Stimulated activated CD8-positive, alpha-beta memory T cell treated with anti-CD3 and anti-CD28 coated beads, Interleukin-7, amount 100 ng/mL, for 4 hours (primary cell): ENCODE measurements at regions not wholly inside any gene's neighbourhood (a gene's known extent, or its start where the extent isn't known, plus 50 kb on each side); places are given as distances from the start of the nearest gene placed in this dataset.
"Not testable (repeated sequence)": the region's sequence is repeated elsewhere in the genome, so short reads cannot be mapped to it uniquely, and the experiment has no call there.

Source experiments
- DNase-seq, 2 donors: peaks; one replicate each; pipeline ENCODE4 v3.0.0-alpha.2; 2020; ENCODE audit warnings: low read depth in 2 of 2

GRCh38 chr6:133789449-133789848 lies 99.5 kb upstream of the TCF21 start:
- DNase-seq = not testable (repeated sequence)

GRCh38 chr6:133790756-133791155 lies 98.2 kb upstream of the TCF21 start:
- not testable (repeated sequence) for DNase-seq

GRCh38 chr6:133795051-133795450 lies 93.9 kb upstream of the TCF21 start:
- not testable (repeated sequence) for DNase-seq

GRCh38 chr6:133796235-133796634 lies 92.7 kb upstream of the TCF21 start:
- DNase-seq = no peak

GRCh38 chr6:133799043-133799442 lies 89.9 kb upstream of the TCF21 start:
- no peak for DNase-seq

GRCh38 chr6:133802861-133803260 lies 86.1 kb upstream of the TCF21 start:
- DNase-seq = no peak

GRCh38 chr6:133804265-133804664 lies 84.6 kb upstream of the TCF21 start:
- no peak for DNase-seq

GRCh38 chr6:133805876-133806275 lies 83.0 kb upstream of the TCF21 start:
- DNase-seq = no peak

GRCh38 chr6:133806382-133807140 lies 82.4 kb upstream of the TCF21 start:
- no peak for DNase-seq

GRCh38 chr6:133807501-133807900 lies 81.4 kb upstream of the TCF21 start:
- no peak for DNase-seq

- DNase-seq = no peak
Observed at GRCh38 chr6:133809406-133809805, 79.5 kb upstream of the TCF21 start.

- no peak for DNase-seq
Observed at GRCh38 chr6:133811557-133811956, 77.4 kb upstream of the TCF21 start.

GRCh38 chr6:133812446-133812845 lies 76.5 kb upstream of the TCF21 start:
- not testable (repeated sequence) for DNase-seq

GRCh38 chr6:133814238-133814637 lies 74.7 kb upstream of the TCF21 start:
- DNase-seq = no peak

GRCh38 chr6:133814797-133815196 lies 74.1 kb upstream of the TCF21 start:
- no peak for DNase-seq

GRCh38 chr6:133815313-133815712 lies 73.6 kb upstream of the TCF21 start:
- DNase-seq = no peak

GRCh38 chr6:133816171-133816570 lies 72.7 kb upstream of the TCF21 start:
- no peak for DNase-seq

GRCh38 chr6:133817460-133818047 lies 71.4 kb upstream of the TCF21 start:
- no peak for DNase-seq

- DNase-seq = no peak
Observed at GRCh38 chr6:133818320-133818719, 70.6 kb upstream of the TCF21 start.

GRCh38 chr6:133820208-133820607 lies 68.7 kb upstream of the TCF21 start:
- no peak for DNase-seq

- DNase-seq = no peak
Observed at GRCh38 chr6:133827766-133828165, 61.1 kb upstream of the TCF21 start.

- DNase-seq = no peak
Observed at GRCh38 chr6:133833949-133834359, 55.0 kb upstream of the TCF21 start.

- no peak for DNase-seq
Observed at GRCh38 chr6:133834472-133835170, 54.3 kb upstream of the TCF21 start.
